Right lobe of liver (tissue), 4 donors: ENCODE measurements at regions not wholly inside any gene's neighbourhood (a gene's known extent, or its start where the extent isn't known, plus 50 kb on each side); places are given as distances from the start of the nearest gene placed in this dataset.

ENCODE experiments used
- POLR2A ChIP-seq: fragments of 450-650 bp; IDR thresholded peaks from one replicate; pipeline ENCODE4 v1.6.1; 2017; ENCODE audit warnings: antibody characterized with exemption, mild to moderate bottlenecking
- TF ChIP-seq, protein P1 (sequence below), 4 donors: fragments of 200-600 bp in 3 of 4; fragments of 450-650 bp in 1 of 4; IDR thresholded peaks; one replicate each; pipeline versions ENCODE4 v1.5.1 to v1.8.0; 2016 to 2022; ENCODE audit warnings: antibody characterized with exemption in 4 of 4, mild to moderate bottlenecking in 2 of 4
- donor health status: DM: no; HTN: no; CAD: no.
- donor health status: DM: no; HTN: no; CAD: no.
- donor health status: DM: no; HTN: yes; CAD: no.

DNA sequence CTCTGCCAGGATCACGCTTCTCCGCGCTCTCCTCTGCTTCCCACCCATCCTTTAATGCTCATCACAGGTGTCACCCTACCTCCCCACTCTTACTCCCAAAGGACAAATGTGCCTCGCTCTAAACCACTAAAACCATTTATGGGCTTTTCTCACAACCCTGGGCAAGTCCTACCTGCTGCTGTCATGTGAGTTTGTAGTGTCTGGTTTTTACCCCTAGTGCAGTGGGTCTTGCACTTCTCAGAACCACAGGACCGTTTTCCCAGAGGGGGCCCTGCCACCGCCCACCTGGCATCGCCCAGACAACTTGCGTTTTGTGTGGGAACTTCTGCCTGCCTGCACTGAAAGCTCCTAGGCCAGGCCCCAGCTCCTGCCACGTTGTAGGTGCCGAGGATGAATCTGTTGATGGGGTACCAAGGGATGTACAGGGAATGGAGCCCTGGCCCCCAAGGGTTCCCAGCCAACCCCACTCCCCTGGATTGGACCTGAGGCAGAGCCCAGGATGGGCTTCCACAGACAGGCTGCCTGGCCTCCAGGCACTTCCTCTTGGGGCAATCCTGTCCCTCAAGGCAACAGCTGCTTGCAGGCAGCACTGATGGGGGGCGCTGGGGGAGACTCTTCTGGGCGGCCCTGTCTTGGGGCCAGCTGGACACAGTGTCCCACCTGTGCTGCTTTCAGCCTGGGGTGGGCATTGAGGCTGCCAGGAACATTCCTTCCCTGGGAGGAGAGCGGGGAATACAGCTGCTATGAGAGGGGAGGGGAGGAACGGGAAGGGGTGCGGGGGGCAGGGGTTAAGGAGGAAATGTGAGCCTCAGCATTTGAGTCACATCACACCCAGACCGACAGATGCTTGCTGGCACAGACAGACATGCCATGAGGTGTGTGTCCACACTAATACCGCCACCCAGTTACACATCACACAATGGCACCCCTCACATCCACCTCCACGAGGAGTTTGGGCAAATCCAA lies 176.3 kb downstream of the ZFP36L2 start:
- TF ChIP-seq, protein P1, sequence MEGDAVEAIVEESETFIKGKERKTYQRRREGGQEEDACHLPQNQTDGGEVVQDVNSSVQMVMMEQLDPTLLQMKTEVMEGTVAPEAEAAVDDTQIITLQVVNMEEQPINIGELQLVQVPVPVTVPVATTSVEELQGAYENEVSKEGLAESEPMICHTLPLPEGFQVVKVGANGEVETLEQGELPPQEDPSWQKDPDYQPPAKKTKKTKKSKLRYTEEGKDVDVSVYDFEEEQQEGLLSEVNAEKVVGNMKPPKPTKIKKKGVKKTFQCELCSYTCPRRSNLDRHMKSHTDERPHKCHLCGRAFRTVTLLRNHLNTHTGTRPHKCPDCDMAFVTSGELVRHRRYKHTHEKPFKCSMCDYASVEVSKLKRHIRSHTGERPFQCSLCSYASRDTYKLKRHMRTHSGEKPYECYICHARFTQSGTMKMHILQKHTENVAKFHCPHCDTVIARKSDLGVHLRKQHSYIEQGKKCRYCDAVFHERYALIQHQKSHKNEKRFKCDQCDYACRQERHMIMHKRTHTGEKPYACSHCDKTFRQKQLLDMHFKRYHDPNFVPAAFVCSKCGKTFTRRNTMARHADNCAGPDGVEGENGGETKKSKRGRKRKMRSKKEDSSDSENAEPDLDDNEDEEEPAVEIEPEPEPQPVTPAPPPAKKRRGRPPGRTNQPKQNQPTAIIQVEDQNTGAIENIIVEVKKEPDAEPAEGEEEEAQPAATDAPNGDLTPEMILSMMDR (IDR thresholded peaks at IDR 0.05): no peak
- no peak for TF ChIP-seq POLR2A
